ENCODE measurements at regions not wholly inside any gene's neighbourhood (a gene's known extent, or its start where the extent isn't known, plus 50 kb on each side); places are given as distances from the start of the nearest gene placed in this dataset.
A peak's percentile ranks its signal among the peaks of the same experiment; 100 is the strongest.
"Not testable (repeated sequence)": the region's sequence is repeated elsewhere in the genome, so short reads cannot be mapped to it uniquely, and the experiment has no call there.

GRCh38 chr3:66863205-66864111 lies 134.6 kb upstream of the KBTBD8 start:
- DNase-seq, result no peak

- DNase-seq, result no peak
Observed at GRCh38 chr3:66884659-66885058, 113.4 kb upstream of the KBTBD8 start.

- no peak for DNase-seq
Observed at GRCh38 chr3:66885326-66886000, 112.6 kb upstream of the KBTBD8 start.

GRCh38 chr3:66889750-66890494 lies 108.2 kb upstream of the KBTBD8 start:
- no peak for DNase-seq

DNA sequence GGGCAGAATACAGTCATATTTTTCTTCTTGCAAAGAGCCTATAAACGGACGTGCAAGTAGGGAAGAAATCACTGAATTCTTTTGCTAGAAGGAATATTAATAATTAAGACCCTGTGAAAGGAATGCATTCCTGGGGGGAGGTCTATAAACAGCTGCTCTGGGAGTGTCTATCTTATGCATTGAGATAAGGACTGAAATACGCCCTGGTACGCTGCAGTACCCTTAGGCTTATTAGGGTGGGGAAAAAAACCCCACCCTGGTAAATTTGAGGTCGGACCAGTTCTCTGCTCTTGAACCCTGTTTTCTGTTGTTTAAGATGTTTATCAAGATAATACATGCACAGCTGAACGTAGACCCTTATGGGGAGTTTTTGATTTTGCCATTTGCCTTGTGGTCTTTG lies 100.0 kb upstream of the KBTBD8 start:
- DNase-seq, result no peak

GRCh38 chr3:66904336-66904735 lies 93.8 kb upstream of the KBTBD8 start:
- DNase-seq, result no peak

DNA sequence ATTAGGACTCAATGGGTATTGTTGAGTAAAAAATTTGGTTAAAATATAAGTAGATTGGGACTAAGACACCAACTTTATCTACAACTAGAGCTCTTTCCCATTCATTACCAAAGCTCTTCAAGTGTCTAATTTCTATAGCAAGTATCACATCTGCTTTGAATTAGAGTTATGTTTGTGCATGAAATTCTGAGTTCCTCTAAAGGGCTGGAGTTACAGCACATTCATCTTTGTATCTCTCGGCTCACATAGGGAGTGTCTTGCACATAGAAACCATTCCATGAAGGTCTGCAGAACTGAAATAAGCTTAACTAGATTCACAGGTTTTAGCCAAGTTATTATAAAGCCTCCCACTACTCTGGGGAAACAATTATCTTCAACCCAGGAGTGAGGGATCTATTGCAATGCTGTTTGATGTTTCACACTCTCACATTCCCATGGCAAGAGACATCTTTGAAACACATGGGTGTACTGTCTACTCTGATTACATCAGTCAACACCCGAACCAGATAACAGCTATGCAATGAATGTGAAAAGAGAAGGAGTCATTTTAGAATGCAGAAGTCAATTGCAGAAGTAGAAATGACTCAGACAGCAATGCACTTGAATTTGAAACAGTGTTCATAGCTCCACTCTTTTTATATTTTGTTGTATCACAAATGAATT lies 93.1 kb upstream of the KBTBD8 start:
- peak; percentile 22 for DNase-seq

GRCh38 chr3:66907136-66907535 lies 91.0 kb upstream of the KBTBD8 start:
- DNase-seq, result no peak

- DNase-seq, result no peak
Observed at GRCh38 chr3:66910266-66911055, 87.6 kb upstream of the KBTBD8 start.

DNA sequence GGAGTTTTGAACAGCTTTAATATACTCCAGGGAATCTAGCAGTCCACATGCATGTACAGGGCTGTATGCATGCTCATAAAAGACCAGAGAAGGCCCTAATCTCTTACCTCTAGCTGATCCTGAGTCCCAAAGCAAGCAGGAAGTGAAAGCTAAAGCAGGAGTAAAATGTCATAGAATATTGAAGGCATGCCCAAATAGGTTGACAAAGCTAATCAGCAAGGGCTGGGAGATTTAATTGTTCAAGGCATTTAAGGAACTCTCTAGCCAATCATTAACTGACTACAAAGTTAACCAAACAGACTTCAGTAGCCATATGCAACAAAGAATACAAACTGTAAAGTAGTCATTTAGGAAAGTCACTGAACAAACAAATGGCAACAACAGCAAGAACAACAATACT lies 85.8 kb upstream of the KBTBD8 start:
- no peak for DNase-seq

DNA sequence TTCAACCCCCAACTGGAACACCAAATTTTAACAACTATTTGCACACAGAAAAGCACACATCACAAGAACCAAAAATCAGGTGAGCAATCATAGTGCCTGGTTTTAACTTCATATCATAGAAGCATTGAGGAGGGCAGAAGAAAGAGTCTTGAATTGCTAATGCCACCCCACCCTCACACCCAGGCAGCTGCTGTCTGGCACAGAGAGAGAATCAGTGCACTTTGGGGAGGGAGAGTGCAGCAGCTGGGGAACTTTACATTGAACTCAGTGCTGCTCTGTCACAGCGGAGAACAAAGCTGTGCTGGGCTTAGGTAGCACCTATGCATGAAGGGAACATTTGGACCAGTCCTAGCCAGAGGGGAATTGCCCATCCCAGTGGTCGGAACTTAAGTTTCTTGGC lies 76.0 kb upstream of the KBTBD8 start:
- no peak for DNase-seq

GRCh38 chr3:66923969-66924368 lies 74.1 kb upstream of the KBTBD8 start:
- no peak for DNase-seq

DNA sequence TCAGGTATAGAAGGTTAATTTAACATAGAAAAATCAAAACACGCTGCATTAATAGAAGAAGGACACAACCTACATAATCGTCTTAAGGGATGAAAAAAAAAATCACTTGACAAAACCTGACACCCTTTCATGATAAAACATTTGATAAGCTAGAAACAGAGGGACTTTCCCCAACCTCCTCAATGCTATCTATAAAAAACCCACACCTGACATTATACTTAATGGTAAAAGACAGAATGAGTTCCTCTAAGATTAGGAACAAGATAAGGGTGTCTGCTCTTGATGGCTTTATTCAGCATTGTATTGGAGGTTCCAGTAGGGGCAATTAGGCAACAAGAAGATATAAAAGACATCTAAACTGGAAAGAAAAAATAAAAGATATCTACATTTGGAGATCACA lies 69.9 kb upstream of the KBTBD8 start:
- DNase-seq, result no peak

DNA sequence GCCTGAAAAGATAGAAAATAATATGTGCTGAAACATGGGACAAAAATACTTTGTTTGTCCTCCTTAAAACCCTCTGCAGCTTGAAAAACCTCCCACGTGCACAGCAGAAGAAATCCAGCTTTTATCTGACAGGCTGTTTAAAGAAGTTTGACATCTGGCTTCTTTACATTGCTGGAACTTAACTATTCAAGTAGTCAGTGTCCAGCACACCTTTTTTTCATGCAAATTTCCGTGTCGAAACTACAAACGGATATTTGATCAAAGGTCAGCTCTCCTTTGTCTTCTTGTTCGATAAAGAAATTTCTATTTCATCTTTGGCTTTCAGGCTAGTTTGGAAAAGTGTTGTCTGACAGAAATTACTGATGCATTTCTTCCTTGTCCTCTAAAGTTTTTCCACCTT lies 66.8 kb upstream of the KBTBD8 start:
- no peak for DNase-seq

- no peak for DNase-seq
Observed at GRCh38 chr3:66931699-66932098, 66.4 kb upstream of the KBTBD8 start.

- DNase-seq, result no peak
Observed at GRCh38 chr3:66933233-66933632, 64.9 kb upstream of the KBTBD8 start.

GRCh38 chr3:66934041-66934440 lies 64.1 kb upstream of the KBTBD8 start:
- no peak for DNase-seq

- DNase-seq, result no peak
Observed at GRCh38 chr3:66934725-66935124, 63.4 kb upstream of the KBTBD8 start.

DNA sequence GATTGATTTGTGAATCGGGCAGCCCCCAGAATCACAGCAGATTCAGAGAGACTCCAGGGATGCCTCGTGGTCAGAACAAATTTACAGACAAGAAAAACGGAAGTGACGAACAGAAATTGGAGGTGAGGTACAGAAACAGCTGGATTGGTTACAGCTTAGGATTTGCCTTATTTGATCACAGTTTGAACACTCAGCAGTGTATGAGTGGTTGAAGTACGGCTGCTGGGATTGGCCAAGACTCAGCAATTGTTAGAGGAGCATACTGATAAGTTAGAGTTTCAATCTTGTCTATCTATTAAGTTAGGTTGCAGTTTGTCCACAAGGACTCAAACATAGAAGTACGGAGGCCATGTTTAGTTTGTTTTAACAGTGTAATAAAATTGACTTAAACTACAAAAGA lies 61.1 kb upstream of the KBTBD8 start:
- not testable (repeated sequence) for DNase-seq

DNA sequence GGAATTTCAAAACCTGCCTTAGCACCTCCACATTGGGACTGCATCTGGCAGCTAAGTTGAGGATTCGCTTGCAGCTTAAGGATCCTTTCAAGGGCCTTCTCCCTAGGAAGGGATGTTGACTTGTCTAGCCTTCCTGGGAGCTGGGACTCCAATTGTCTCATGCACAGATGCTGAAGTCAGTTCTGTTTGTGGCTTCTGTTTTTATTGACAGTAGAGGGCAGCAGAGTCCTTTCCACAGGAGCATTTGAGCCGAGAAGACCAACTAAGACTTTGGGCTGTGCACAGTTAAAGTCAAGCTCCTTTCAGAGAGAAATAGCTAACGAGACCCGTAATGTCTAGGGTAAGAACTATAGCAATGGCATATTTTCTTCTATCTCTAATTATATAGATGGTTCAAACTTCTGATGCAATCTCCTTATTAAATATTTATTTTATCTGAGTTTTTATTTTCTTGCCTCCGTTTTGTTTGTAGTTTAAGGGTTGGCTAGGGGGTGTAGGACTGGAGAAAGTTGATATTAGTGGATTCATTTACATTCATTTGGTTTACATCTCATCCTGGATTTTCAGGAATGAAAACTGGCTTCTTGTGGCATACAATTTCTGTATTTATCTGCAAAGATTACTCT lies 59.7 kb upstream of the KBTBD8 start:
- DNase-seq, result peak; percentile 58

- DNase-seq, result peak; percentile 1
Observed at GRCh38 chr3:66948041-66948440, 50.1 kb upstream of the KBTBD8 start.

Data from activated CD4-positive, alpha-beta T cell treated with anti-CD3 and anti-CD28 coated beads, Interleukin-2, amount 50 U/mL, for 16 hours (primary cell).